Panc1 (cell line): ENCODE measurements at regions not wholly inside any gene's neighbourhood (a gene's known extent, or its start where the extent isn't known, plus 50 kb on each side); places are given as distances from the start of the nearest gene placed in this dataset.
"Not testable (repeated sequence)": the region's sequence is repeated elsewhere in the genome, so short reads cannot be mapped to it uniquely, and the experiment has no call there.

Experiments used
- ATAC-seq: fragments of 200-7000 bp; cut with Tn5 transposase; 2 replicates; pipeline ENCODE4 v1.9.1; 2020; ENCODE audit warnings: mild to moderate bottlenecking, moderate library complexity
- BruUV-seq: library from RNA; stranded (reverse); fragments of 400-500 nt; replicated peaks from 2 replicates; lab custom pipeline; 2021; lab: Mats Ljungman, UMichigan
- CTCF ChIA-PET: fragments of 300-600 bp; sonication (Branson Sonifier 250); formaldehyde crosslinking; loops from one replicate; lab custom pipeline; 2022; ENCODE audit warnings: antibody characterized with exemption; lab: Charles Lee
- POLR2A ChIA-PET: fragments of 300-600 bp; sonication (Branson Sonifier 250); formaldehyde crosslinking; loops from one replicate; lab custom pipeline; 2022; ENCODE audit warnings: antibody characterized with exemption; lab: Charles Lee
- DNase-seq: peaks from one replicate; pipeline ENCODE4 v3.0.0-alpha.2; 2010; ENCODE audit warnings: low read depth, low spot score
- H3K27ac ChIP-seq: 2 replicates; pipeline ENCODE4 v1.5.1; 2011; ENCODE audit warnings: mild to moderate bottlenecking, low read length, inconsistent platforms
- H3K27me3 ChIP-seq: fragments of 200-500 bp; sonication (Bioruptor generic); 2 replicates; pipeline ENCODE4 v1.6.0; 2014; ENCODE audit warnings: low read length, inconsistent platforms; ENCODE audit not compliant: control insufficient read depth, insufficient read depth
- H3K36me3 ChIP-seq: fragments of 200-500 bp; sonication (Bioruptor generic); 2 replicates; pipeline ENCODE4 v1.5.1; 2014; ENCODE audit warnings: inconsistent platforms, mild to moderate bottlenecking, low read length, moderate library complexity; ENCODE audit not compliant: control insufficient read depth, insufficient read depth
- H3K4me1 ChIP-seq: 2 replicates; pipeline ENCODE4 v1.5.1; 2011; ENCODE audit warnings: inconsistent platforms, mild to moderate bottlenecking, low read length, moderate library complexity; ENCODE audit not compliant: control insufficient read depth, insufficient read depth
- H3K4me3 ChIP-seq, 2 experiments: 2 replicates each; pipeline ENCODE4 v1.5.1; 2011 to 2012; ENCODE audit warnings: low read depth in 2 of 2, low read length in 2 of 2, mild to moderate bottlenecking in 2 of 2, inconsistent platforms in 1 of 2, moderate library complexity in 1 of 2
- H3K9me3 ChIP-seq: fragments of 200-500 bp; sonication (Bioruptor generic); 2 replicates; pipeline ENCODE4 v1.5.1; 2014; ENCODE audit warnings: low read depth, mild to moderate bottlenecking, inconsistent platforms, low read length, moderate library complexity; ENCODE audit not compliant: control insufficient read depth, insufficient read depth
- CTCF ChIP-seq: fragments of 450-650 bp; IDR thresholded peaks from 2 replicates; pipeline ENCODE4 v1.5.1; 2017; ENCODE audit warnings: mild to moderate bottlenecking
- POLR2AphosphoS5 ChIP-seq: IDR thresholded peaks from 2 replicates; pipeline ENCODE4 v1.6.1; 2012; ENCODE audit warnings: mild to moderate bottlenecking, low read depth, low read length, moderate library complexity
- in situ Hi-C: cut with HindIII; loops from 2 replicates; pipeline ENCODE4 v1.10.0; 2016; ENCODE audit warnings: low sequenced_read_pairs, low pct_unique_long_range_greater_than_20kb
- intact Hi-C: fragments of 100-400 bp; cut with micrococcal nuclease; formaldehyde crosslinking; loops from one replicate; pipeline ENCODE4 v1.10.0; 2022; ENCODE audit not compliant: unreplicated experiment

- no peaks in the 10 kb centered on the region for H3K27me3 ChIP-seq
- no peak overlapping the region for H3K4me3 ChIP-seq
- ChIA-PET CTCF (interaction anchor here (0.6 kb wide), 1 partner anchor 15 kb away, joined by 8 read pairs; no protein-coding TSS in a partner anchor), POLR2A (no interaction called here)
- H3K9me3 ChIP-seq, result no peaks in the 10 kb centered on the region
- ATAC-seq (no peak), DNase-seq (no peak)
- H3K4me1 ChIP-seq, result no peaks in the 10 kb centered on the region
- TF ChIP-seq CTCF (peak; percentile 36), POLR2AphosphoS5 (no peak)
- no peaks in the 10 kb centered on the region for H3K36me3 ChIP-seq
- H3K27ac ChIP-seq, result no peak overlapping the region
- BruUV-seq, result no TSS peak
- intact Hi-C loops (no loop called here), in situ Hi-C loops (no loop called here)
Observed at GRCh38 chr14:106141242-106142220, 615.1 kb downstream of the TMEM121 start.

GRCh38 chr14:106145731-106146130 lies 619.3 kb downstream of the TMEM121 start:
- H3K9me3 ChIP-seq, POLR2A ChIA-PET, H3K27me3 ChIP-seq, H3K36me3 ChIP-seq, H3K4me1 ChIP-seq, in situ Hi-C loops, DNase-seq, CTCF ChIA-PET, BruUV-seq, H3K4me3 ChIP-seq, intact Hi-C loops, H3K27ac ChIP-seq, ATAC-seq: not testable (repeated sequence)

- BruUV-seq, in situ Hi-C loops, H3K4me1 ChIP-seq, POLR2A ChIA-PET, H3K9me3 ChIP-seq, H3K27ac ChIP-seq, H3K4me3 ChIP-seq, ATAC-seq, H3K36me3 ChIP-seq, CTCF ChIA-PET, H3K27me3 ChIP-seq, DNase-seq: not testable (repeated sequence)
- TF ChIP-seq CTCF, result peak; percentile 94
- intact Hi-C loops, result loop anchor here (10.0 kb wide), 1 partner anchor 89 kb away; no protein-coding TSS in a partner anchor
Observed at GRCh38 chr14:106153362-106153955, 627.1 kb downstream of the TMEM121 start.
